NOMO-1 treated with dmso at 0.1 percent for 144 hours (cell line): ENCODE measurements at regions not wholly inside any gene's neighbourhood (a gene's known extent, or its start where the extent isn't known, plus 50 kb on each side); places are given as distances from the start of the nearest gene placed in this dataset.

ENCODE experiments used
- DNase-seq: peaks from one replicate; lab custom pipeline; 2025; ENCODE audit not compliant: unreplicated experiment; lab: John Stamatoyannopoulos, UW

- no peak for DNase-seq
Measured at GRCh38 chr5:6831678-6832671, 118.7 kb downstream of the TENT4A start.

GRCh38 chr5:6832994-6833393 lies 119.8 kb downstream of the TENT4A start:
- no peak for DNase-seq

- DNase-seq: no peak
Measured at GRCh38 chr5:6833406-6833805, 120.2 kb downstream of the TENT4A start.

GRCh38 chr5:6837095-6837494 lies 123.9 kb downstream of the TENT4A start:
- no peak for DNase-seq

GRCh38 chr5:6837519-6838110 lies 124.4 kb downstream of the TENT4A start:
- no peak for DNase-seq

GRCh38 chr5:6838736-6839135 lies 125.5 kb downstream of the TENT4A start:
- no peak for DNase-seq

GRCh38 chr5:6840136-6840793 lies 127.0 kb downstream of the TENT4A start:
- no peak for DNase-seq

- DNase-seq: no peak
Measured at GRCh38 chr5:6843335-6843734, 130.1 kb downstream of the TENT4A start.

- DNase-seq: no peak
Measured at GRCh38 chr5:6843821-6844220, 130.6 kb downstream of the TENT4A start.

- DNase-seq: no peak
Measured at GRCh38 chr5:6845856-6846255, 132.6 kb downstream of the TENT4A start.

- no peak for DNase-seq
Measured at GRCh38 chr5:6847870-6848269, 134.6 kb downstream of the TENT4A start.

- DNase-seq: peak; percentile 63
Measured at GRCh38 chr5:6849316-6850105, 136.3 kb downstream of the TENT4A start.

- DNase-seq: no peak
Measured at GRCh38 chr5:6850106-6850432, 136.8 kb downstream of the TENT4A start.

GRCh38 chr5:6856653-6857052 lies 143.4 kb downstream of the TENT4A start:
- DNase-seq: no peak

GRCh38 chr5:6858419-6858818 lies 145.2 kb downstream of the TENT4A start:
- no peak for DNase-seq

- no peak for DNase-seq
Measured at GRCh38 chr5:6859023-6859422, 145.8 kb downstream of the TENT4A start.

GRCh38 chr5:6859951-6860638 lies 146.9 kb downstream of the TENT4A start:
- no peak for DNase-seq

GRCh38 chr5:6861036-6861435 lies 147.8 kb downstream of the TENT4A start:
- no peak for DNase-seq

GRCh38 chr5:6861667-6862066 lies 148.4 kb downstream of the TENT4A start:
- DNase-seq: no peak

GRCh38 chr5:6862306-6862705 lies 149.1 kb downstream of the TENT4A start:
- DNase-seq: no peak

GRCh38 chr5:6867712-6868111 lies 154.5 kb downstream of the TENT4A start:
- no peak for DNase-seq
